ENCODE measurements at regions not wholly inside any gene's neighbourhood (a gene's known extent, or its start where the extent isn't known, plus 50 kb on each side); places are given as distances from the start of the nearest gene placed in this dataset.
"Not testable (repeated sequence)": the region's sequence is repeated elsewhere in the genome, so short reads cannot be mapped to it uniquely, and the experiment has no call there.

GRCh38 chr2:194464964-194465638 is 1191.9 kb upstream of the SLC39A10 start:
- no peak for DNase-seq

GRCh38 chr2:194462883-194463282 is 1194.1 kb upstream of the SLC39A10 start:
- DNase-seq: not testable (repeated sequence)

GRCh38 chr2:194455358-194455757 is 1201.7 kb upstream of the SLC39A10 start:
- DNase-seq: no peak

- DNase-seq: no peak
Observed at GRCh38 chr2:194452504-194452903, 1204.5 kb upstream of the SLC39A10 start.

- no peak for DNase-seq
Observed at GRCh38 chr2:194445226-194445625, 1211.8 kb upstream of the SLC39A10 start.

- no peak for DNase-seq
Observed at GRCh38 chr2:194443926-194444325, 1213.1 kb upstream of the SLC39A10 start.

GRCh38 chr2:194424683-194425209 is 1232.3 kb upstream of the SLC39A10 start:
- DNase-seq: no peak

- no peak for DNase-seq
Observed at GRCh38 chr2:194411221-194411620, 1245.8 kb upstream of the SLC39A10 start.

- DNase-seq: no peak
Observed at GRCh38 chr2:194395818-194396217, 1261.2 kb upstream of the SLC39A10 start.

GRCh38 chr2:194385376-194385775 is 1271.7 kb upstream of the SLC39A10 start:
- DNase-seq: no peak

GRCh38 chr2:194383401-194383800 is 1273.6 kb upstream of the SLC39A10 start:
- no peak for DNase-seq

GRCh38 chr2:194382221-194382620 is 1274.8 kb upstream of the SLC39A10 start:
- DNase-seq: no peak

GRCh38 chr2:194380011-194380410 is 1277.0 kb upstream of the SLC39A10 start:
- no peak for DNase-seq

GRCh38 chr2:194367390-194367789 is 1289.6 kb upstream of the SLC39A10 start:
- not testable (repeated sequence) for DNase-seq

- DNase-seq: no peak
Observed at GRCh38 chr2:194363878-194364277, 1293.1 kb upstream of the SLC39A10 start.

- no peak for DNase-seq
Observed at GRCh38 chr2:194363295-194363694, 1293.7 kb upstream of the SLC39A10 start.

GRCh38 chr2:194352505-194352904 is 1304.5 kb upstream of the SLC39A10 start:
- DNase-seq: no peak

GRCh38 chr2:194346193-194346592 is 1310.8 kb upstream of the SLC39A10 start:
- no peak for DNase-seq

- DNase-seq: no peak
Observed at GRCh38 chr2:194345347-194345746, 1311.7 kb upstream of the SLC39A10 start.

GRCh38 chr2:194343167-194343566 is 1313.9 kb upstream of the SLC39A10 start:
- no peak for DNase-seq

- DNase-seq: no peak
Observed at GRCh38 chr2:194332799-194333490, 1324.1 kb upstream of the SLC39A10 start.

GRCh38 chr2:194328456-194328855 is 1328.6 kb upstream of the SLC39A10 start:
- no peak for DNase-seq

GRCh38 chr2:194327196-194327888 is 1329.7 kb upstream of the SLC39A10 start:
- DNase-seq: no peak

GRCh38 chr2:194323740-194324139 is 1333.3 kb upstream of the SLC39A10 start:
- DNase-seq: no peak

Data from NCI-H2029 treated with DMSO at 0.1 percent for 48 hours (cell line).